GM19035 (cell line): ENCODE measurements at regions not wholly inside any gene's neighbourhood (a gene's known extent, or its start where the extent isn't known, plus 50 kb on each side); places are given as distances from the start of the nearest gene placed in this dataset.

Experiments used
- ATAC-seq: cut with Tn5 transposase; IDR thresholded peaks from one replicate; pipeline ENCODE4 v1.9.1; 2021; ENCODE audit not compliant: unreplicated experiment

DNA sequence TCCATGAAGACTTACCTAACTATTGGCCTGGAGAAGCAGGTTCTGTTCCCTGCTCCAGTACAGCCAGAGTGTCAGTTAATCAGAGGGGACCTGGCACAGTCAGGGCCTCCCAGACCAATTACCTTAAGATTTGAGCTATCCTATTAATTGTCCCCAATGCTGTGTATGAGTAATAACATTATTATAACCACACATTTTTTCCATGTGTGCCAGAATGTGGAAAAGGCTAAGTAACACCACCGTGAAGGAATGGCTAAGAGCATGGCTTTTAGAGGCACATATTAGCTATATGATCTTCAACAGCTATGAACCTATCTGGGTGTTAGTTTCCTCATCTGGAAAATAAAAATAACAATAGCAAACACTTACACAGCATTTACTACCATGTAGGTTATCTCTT lies 111.1 kb upstream of the RAP1B start:
- no peak for ATAC-seq

DNA sequence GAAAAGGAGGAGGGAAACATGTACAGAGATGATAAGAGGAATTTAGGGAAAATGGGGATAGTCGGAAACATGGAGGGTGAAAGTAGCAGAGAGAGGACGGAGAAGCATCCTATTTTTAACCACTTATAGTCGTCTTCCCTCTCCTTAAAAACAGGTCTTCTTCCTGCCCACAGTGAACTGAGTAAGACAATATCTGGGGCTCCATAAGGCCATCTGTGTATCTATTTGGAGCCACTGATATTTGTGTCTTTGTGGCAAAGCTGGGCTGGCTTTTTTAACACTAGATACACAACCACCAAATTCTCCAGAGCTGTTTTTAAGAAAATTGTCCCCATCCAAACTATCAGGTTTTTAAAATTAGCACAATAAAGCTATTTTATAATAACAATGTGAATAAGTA lies 109.5 kb upstream of the RAP1B start:
- ATAC-seq, result no peak

DNA sequence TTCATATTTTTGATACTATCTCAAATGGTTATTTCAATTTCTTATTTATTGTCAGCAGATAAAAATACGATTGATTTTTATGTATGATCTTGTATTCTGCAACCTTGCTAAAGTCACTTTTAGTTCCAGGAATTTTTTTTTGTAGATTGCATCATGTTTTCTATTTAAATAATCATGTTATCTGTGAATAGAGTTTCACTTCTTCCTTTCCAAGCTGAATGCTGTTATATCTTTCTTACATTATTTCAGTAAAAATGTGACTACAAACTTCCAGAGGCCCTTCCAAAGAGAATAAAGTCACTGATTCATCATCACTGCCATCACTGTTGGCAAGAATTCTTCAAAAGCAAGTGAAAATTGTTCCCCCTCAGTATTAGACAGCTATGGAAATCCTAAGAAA lies 104.7 kb upstream of the RAP1B start:
- no peak for ATAC-seq

DNA sequence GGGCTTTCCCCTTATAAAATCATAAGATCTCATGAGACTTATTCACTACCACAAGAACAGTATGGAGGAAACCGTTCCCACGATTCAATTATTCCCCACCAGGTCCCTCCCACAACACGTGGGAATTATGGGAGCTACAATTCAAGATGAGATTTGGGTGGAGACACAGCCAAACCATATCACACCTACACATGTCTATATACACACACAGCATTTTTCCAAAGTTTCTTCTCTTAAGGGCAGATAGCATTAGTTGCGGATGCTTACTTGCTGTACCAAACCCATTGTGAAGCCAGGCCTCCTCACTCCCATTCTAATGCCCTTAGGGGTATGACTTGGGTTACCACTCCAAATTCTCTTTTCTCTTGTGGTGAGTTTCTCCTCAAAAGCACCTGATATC lies 104.1 kb upstream of the RAP1B start:
- ATAC-seq, result no peak

DNA sequence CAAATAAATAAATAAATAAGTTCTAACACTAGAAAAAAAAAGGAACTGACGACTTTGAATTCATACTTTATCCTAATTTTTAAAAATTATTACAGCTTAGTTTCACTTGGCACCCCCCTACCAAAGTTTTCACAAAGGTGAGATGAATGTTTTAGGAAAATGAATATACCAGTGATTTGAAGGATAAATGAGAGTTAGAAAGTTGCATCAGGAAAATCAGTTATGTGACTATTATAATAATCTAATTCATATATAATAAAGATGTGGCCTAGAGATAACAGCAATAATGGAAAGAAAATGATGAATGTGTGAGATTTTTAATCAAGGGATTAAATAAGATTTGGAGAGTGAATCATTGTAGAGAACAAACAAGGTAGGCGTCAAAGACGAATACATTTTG lies 103.0 kb upstream of the RAP1B start:
- no peak for ATAC-seq

DNA sequence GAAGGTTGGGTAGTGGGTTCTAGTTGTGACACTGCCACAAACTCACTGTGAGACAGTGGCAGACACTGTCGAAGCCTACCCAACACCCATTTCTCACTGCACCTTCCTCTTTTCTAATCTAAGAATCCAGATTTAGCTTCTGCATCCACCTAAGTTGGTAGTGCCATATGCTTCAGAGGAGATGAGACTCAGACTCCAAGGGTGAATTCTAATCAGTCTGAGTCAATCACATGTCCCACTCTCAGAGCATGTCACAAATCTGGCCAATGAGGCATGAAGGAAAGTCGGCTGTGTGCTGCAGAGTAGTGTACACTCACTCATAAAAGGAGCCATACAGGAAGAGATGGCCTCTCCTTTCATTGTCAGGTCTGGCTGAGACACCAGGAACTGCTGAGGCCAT lies 102.1 kb upstream of the RAP1B start:
- ATAC-seq, result no peak

DNA sequence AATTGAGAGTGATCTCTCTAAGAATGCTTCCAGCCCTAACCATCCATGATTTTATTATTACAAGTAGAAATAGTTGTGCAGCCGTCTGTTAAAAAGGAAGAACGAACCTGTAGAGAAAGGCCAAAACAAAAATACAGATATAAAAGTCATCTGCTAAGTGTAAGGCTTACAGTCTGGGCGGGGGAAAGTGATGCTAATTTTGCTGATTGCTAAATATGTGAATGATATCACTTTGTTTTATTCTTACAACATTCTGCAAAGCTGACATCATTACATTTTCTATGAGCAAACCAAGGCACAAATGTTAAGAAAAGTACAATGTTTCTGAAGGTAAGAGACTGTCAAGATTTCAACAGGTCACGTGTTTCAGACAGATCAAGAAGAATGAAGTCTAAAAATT lies 101.5 kb upstream of the RAP1B start:
- no peak for ATAC-seq

DNA sequence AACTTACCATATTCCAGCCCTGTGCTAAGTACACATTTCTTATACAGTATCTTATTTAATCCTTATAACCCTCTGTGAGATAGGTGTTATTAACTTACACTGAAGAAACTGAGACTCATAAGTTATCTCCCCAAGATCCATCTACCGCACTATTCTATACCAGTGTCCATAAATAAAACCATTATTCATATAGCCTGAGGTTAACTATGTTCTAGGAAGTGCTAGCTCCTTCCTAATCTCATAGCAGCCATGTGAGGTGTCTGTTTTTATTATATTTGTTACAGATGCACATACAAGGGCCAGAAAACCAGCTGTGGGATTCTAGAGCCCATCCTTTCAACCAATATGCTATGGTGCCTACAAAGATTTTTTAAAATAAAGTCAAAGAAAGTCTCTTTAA lies 100.3 kb upstream of the RAP1B start:
- ATAC-seq, result no peak

DNA sequence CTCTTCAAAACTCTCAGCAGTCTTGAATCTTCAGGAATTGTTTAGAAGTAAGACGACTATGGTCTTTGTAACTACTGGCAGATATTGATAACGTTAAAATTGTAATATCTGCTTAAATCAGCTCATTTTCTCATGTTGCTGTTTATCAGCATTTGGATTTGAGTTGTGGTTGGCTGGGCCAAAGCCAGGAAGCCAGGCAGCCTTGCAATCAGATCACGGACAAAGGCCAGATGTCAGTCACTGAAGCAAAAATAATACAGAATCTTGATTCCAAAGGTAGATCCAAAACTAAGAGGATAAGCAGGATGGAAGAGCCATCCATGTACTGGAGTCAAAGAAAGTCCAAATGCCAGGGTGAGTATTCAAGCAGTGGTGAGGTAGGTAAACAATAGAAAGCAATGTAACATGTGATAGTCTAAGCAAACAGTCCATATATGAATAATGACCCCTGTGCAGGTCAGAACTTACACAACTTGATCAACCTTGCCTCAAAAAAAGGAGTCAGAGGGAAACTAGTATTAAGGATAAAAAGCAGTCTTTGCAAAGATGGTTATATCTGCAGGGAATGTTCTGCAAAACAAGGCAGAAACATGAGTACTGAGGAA lies 95.8 kb upstream of the RAP1B start:
- no peak for ATAC-seq

DNA sequence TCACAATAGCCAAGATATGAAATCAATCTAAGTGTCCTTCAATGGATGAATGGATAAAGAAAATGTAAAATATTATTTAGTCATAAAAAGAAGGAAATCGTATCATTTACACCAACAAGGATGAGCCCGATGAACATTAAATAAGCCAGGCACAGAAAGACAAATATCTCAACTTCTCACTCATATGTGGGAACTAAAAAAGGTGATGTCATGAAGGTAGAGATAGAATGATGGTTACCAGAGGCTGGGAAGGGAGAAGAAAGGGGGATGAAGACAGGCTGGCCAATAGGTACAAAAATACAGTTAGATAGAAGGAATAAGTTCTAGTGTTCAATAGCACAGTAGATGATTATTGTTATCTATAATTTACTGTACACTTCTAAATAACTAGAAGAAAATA lies 94.9 kb upstream of the RAP1B start:
- ATAC-seq, result no peak

DNA sequence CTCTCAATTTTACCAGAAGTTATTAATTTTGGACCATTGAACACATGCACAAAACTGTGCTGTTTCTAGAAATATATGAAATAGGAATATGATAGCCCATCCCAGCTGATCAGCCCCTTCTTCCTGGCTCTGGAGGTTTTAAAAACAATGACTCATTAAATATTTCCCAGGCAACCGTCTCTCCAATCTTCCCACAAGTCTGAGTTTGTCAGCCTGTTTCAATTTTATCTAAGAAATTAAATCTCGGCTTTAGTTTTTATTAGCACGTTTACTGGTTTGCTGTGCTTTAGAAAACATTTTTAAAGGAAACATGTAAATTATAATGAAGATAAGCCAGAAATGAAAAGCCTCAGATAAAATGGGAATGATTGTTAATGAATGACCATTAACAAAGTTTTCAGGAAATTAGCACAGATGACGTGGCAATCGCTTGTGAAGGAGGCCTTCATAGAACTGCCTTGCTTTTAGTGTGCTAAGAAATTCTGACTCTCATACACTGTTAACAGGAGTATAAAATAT lies 89.3 kb upstream of the RAP1B start:
- ATAC-seq, result no peak

DNA sequence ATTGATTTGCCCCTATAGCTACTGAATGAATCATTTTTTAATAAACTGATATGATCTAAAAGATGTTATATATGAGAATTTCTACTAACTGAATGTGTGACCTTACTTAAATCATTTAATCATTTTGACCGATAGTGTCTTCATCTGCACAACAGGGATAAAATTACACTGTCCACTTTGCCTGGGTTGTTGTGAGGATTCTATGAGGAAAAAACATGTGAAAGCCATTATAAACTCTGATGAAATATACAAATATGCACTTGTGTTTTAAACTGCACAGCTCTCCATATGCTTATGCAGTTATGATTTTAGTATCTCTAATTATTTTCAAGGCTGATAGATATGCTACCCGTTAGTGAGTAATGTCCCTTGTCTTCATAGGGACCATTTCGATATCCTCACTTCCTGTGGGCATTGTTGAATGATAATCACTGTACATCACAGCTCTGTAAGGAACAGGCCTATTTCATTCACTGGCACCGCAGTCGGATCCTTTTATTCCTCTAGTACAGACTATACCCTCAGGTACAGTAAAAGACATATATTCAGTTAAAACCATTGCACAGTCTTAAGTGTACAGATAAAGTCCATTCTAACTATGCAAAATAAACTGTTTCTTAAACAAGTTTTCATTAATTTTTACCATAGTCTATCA lies 88.7 kb upstream of the RAP1B start:
- ATAC-seq, result no peak

DNA sequence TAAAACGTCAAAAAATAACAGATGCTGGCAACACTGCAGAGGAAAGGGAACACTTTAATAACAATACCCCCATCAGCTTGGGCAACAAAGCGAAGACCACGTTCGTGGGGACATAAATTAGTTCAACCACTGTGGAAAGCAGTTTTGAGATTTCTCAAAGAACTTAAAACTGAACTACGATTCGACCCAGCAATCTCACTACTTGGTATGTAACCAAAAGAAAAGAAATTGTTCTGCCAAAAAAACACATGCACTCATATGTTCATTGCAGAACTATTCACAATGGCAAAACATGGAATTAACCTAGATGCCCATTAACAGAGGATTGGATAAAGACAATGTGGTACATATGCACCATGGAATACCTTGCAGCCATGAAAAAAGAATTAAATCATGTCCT lies 81.2 kb upstream of the RAP1B start:
- ATAC-seq, result no peak

DNA sequence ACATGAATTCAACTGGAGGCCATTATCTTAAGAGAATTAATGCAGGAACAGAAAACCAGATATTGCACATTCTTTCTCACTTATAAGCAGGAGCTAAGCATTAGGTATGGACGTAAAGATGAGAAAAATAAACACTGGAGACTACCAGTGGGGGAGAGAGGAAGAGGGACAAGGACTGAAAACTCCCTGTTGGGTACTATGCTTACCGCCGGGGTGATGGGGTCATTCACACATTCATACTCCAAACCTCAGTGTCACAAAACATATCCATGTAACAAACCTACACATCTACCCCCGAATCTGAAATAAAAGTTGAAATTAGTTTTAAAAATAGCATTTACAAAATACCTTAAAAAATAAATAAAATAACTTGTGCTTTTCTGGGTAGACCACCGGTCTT lies 80.8 kb upstream of the RAP1B start:
- no peak for ATAC-seq

DNA sequence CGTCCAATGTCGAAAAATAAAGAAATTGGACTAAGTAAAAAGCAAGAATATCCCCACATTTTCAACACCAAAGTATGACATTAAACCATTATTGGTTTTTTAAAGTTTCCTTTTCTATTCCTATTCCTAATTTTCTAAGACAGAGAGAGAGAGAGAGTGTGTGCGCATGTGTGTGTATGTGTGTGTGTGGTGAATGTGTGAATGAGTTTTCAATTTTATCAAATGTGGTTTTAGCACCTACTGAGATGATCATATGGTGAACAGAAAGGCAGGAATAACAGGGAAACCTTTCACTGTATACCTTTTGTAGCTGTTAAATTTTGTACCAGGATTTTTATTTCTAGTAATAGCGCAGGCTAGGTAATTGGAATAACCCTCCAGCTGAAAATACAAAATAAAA lies 80.4 kb upstream of the RAP1B start:
- ATAC-seq, result no peak

DNA sequence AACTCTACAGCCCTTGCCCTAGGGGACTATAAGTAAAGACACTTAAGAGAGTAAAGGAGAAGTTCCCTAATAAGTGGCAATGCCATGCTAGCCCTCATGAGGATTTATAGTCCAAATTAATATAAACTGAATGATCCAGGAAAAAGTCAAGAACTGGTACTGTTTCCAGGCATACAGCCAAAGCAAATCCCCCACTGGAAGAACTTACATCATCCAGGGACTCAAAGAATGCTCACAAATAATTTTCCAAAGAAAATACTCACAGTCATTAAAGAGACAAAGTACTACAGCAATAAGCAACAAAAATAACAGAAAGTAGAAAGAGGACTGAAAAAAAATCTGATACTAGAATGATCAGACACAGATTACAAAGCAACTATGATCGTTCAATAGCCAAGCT lies 79.7 kb upstream of the RAP1B start:
- no peak for ATAC-seq

DNA sequence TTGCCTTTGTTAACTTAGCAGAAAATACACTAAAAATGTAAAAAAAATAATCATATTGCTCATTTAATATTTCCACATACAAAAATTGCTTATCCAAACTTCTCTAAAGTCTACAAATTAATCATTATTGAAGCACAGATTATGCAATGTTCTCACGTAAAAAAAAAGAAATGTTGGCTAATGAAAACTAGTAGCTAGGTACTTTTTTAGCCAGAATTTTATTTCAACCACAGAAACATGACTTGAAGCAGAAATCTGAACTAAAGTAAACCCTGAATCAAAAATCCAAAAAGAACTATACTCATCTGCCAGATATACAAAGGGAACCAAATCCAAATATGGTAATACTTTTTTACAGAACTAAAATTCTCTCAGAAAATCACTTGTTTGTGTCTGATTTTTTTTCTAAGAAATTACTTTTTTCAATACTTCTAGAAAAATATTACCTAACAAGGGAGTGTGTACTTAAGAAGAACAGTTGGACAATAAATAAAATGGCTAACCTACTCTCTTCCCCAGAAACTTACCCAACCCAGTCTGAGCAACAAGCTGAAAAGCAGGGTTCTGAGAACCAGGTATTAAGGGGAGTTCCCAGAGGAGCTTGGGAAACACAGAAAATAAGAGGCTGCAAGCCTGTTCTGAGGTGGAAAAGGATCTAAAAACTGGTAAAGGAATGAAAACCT lies 78.4 kb upstream of the RAP1B start:
- ATAC-seq, result no peak

DNA sequence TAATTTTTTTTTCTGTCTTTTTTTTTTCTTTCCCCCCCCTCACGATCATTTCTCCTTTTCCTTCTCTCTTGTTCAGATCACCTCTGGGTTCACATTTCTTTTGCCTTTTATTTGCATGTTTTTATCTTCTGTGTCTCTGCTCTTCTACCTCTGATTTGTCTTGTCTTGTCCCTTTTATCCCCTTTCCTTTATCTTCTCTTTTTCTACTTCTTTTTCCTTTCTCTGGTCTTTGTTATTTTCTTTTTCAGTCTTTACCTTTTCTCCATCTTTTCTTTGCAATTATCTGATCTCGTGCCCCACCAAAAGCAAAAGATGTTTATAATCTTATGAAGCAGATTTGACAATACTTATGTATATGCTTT lies 77.8 kb upstream of the RAP1B start:
- no peak for ATAC-seq

DNA sequence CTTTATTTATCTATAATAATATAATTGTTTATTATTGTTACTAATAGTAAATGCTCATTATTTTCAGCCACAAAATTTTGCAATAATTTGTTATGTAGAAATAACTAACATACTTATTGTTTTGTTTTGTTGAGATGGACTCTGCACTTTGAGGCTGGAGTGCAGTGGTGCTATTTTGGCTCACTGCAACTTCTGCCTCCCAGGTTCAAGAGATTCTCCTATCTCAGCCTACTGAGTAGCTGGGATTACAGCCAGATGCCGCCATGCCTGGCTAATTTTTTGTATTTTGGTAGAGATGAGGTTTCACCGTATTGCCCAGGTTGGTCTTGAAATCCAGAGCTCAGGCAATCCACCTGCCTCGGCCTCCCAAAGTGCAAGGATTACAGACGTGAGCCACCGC lies 76.6 kb upstream of the RAP1B start:
- ATAC-seq, result no peak

DNA sequence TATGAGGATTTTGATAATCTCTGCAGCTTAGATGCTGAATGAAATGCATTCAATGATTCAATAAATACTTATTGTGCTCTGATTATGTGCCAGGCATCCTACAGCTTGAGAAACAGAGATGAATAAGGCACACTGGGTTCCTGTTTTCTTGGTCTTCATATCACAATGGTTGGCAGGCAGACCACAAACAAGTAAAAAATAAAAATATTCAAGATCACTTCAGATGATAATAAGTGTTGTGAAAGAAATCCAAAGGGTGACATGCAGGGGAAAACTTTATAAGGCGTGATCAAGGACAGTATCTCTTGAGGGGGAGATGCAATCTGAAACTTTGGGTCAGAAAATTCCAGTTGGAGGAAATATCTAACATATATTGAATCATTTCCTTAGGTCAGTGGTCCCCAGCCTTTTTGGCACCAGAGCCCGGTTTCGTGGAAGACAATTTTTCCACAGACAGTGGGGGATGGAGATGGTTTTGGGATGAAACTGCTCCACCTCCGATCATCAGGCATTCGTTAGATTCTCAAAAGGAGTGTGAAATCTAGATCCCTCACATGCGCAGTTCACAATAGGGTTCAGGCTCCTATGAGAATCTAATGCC lies 73.7 kb upstream of the RAP1B start:
- no peak for ATAC-seq

DNA sequence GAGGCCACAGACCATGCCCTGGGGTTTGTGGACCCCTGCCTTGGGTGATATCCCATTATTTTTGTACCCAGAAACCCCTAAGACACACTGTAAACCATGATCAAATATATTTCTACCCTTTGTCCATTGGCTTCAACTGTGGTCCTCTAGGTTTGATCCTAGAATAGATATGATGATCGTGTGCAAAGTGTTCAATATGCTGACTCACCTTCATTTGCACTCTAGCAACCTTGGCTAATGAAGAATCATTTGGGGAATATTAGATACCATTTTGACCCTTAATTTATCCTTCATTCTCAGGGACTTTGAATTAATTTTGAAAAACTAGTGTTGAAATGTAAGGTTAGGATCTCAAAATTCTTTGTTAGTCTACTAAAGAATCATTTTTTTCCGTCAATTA lies 73.1 kb upstream of the RAP1B start:
- ATAC-seq, result no peak
